Activated CD4-positive, alpha-beta T cell treated with anti-CD3 and anti-CD28 coated beads, Interleukin-2, amount 50 U/mL, for 24 hours (primary cell): ENCODE measurements at regions not wholly inside any gene's neighbourhood (a gene's known extent, or its start where the extent isn't known, plus 50 kb on each side); places are given as distances from the start of the nearest gene placed in this dataset.

Experiments used
- DNase-seq, 2 donors: peaks; one replicate each; pipeline ENCODE4 v3.0.0-alpha.2; 2020; ENCODE audit warnings: low read depth in 1 of 2, low spot score in 1 of 2

DNA sequence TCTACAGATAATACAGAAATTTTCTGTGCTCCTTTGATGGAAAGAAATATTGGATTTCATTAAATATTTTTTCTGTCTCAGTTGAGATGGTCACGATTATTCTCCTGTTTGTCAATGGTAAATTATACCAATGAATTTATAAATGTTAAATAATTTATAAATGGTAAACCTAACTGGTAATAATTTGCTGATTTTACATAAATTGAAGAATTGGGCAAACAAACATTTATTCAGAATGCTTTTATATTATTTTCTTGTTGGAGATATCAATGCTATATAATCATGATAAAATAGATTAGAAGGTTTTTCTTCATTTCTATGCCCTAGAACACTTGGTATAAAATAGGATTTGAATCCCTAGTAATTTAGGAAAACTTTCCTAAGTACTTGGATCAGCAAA lies 597.6 kb upstream of the IGFBP3 start:
- no peak for DNase-seq

GRCh38 chr7:46515844-46516590 lies 594.9 kb upstream of the IGFBP3 start:
- no peak for DNase-seq

GRCh38 chr7:46513447-46513848 lies 592.4 kb upstream of the IGFBP3 start:
- no peak for DNase-seq

DNA sequence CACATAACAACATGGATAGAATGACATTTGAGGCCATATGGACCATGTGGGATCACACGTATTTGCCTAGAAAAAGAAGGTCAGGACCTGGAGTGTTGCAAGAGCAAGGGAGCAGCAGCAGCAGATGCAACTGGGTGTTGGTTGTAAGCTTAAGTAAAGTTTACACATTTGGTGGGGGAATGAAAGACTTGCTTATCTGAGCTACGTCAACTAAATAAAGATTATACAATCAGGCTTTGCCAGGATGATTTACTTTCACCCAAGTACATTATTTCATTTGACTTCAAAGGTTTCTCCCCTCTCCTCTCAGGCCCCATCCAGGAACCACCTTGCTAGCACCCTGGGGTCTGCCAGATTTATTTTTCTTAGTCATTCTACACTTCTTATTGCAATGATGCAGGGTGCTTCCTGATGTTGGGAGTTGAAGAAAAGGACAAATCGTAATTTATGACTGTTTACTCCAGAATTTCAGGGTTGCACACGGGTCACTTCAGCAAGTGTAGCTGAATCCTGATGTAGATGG lies 591.9 kb upstream of the IGFBP3 start:
- no peak for DNase-seq

- DNase-seq, result no peak
Observed at GRCh38 chr7:46511442-46512215, 590.6 kb upstream of the IGFBP3 start.

DNA sequence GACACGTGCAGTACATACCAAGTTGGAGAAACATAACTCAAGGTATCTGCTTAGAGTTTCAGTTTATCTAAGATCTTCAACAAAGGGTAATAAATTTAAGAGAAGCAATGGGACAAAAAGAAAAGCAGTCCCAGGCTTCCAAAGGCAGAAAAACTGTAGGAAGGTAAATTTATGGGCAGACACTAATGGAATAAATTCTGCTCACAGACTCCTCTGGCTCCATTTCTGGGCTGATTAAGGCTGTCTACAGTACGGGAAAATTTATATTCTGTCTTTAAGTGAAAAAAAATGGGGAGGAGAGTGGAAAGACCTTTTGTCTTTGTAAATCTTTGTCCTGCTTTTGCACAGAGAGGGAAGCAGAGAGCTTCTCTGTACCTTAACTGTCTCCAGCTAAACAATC lies 587.5 kb upstream of the IGFBP3 start:
- DNase-seq, result no peak

DNA sequence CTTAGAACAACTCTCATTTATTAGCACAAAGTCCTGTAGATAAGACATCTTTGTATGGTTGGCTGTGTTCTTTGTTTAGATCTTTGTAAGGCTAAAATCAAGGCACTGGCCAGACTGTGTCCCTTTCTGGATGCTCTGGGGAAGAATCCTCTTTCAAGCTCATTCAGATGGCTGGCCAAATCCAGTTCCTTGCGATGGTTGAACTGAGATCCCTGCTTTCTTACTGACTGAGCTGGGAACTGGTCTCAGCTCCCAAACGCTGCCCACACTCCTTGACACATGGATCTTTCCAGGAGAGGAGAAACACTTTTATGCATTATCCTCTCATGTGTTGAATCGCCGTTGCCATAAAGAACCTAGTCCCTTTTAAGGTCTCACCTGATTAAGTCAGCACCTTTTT lies 586.5 kb upstream of the IGFBP3 start:
- DNase-seq, result no peak

DNA sequence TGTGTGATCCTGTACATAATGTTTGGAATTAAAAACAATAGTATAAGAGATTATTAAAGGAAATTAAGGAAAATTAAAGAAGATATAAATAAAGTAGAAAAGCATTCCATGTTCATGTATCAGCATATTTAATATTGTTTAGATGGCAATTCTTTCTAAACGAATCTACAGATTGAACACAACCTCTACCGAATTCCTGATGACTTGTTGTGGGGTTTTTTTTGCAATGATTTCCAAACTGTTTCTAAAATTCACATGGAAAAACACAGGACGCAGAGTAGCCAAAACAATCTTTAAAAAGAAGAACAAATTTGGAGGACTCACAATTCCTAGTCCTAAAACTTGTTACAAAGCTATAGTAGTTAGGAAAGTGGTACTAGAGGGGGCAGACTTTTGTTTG lies 573.4 kb upstream of the IGFBP3 start:
- DNase-seq, result no peak

DNA sequence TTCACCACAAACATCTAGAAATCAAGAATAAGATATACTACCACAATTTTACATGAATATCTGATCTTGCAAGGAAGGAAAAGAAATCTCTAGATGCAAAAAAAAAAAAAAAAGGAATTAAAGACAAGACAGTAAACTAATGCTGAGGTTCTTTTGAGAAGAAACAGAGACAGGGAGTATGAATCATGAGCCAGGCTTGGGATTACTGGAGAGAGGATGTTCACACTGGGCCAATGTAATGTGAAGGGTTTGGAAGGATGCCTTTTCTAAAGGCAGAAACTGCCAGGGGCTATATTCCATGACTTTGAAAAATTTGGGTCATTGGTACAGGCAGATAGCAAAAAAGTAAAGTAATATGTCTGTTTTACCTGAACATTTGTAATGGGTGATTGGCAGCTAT lies 573.0 kb upstream of the IGFBP3 start:
- no peak for DNase-seq

DNA sequence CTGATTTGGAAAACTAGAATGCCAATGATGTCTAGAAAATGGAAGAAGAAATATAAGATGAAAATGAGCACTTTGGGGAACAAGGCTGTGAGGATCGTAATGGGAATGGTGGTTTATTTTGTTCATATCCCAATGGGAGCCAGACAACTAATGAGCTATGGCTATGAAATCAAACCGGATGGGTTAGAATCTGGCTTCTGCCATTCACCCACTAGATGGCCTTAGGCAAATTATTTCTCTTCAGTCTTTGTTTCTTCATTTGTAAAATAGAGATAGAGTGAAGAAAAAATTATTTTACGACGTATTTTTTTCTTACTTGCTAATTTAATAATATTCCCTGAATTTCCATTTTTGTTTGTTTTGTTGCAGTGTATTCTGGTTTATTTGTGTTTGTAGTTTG lies 572.1 kb upstream of the IGFBP3 start:
- DNase-seq, result no peak

GRCh38 chr7:46492466-46492865 lies 571.4 kb upstream of the IGFBP3 start:
- DNase-seq, result no peak

- DNase-seq, result no peak
Observed at GRCh38 chr7:46490406-46490805, 569.3 kb upstream of the IGFBP3 start.

GRCh38 chr7:46489106-46489505 lies 568.0 kb upstream of the IGFBP3 start:
- DNase-seq, result no peak

DNA sequence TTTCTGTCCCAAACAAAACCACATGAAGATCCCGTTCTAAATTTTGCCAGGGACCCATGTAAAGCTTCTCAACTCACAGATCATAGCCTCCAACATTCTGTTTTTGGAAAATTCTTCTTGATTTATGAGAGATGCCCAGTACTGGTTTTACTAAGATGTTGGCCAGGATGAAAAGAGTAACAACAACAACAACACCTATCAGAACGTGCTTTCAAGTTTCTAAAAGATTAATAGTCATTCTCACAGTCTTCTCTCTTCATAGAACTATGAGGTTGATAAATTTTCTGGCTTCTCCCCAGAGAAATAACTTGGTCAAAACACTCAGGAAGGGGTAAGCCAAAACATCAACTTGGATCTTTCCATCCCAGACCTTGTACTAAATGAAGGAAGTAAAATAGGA lies 567.5 kb upstream of the IGFBP3 start:
- DNase-seq, result no peak

- no peak for DNase-seq
Observed at GRCh38 chr7:46486256-46487206, 565.5 kb upstream of the IGFBP3 start.

- no peak for DNase-seq
Observed at GRCh38 chr7:46485481-46486065, 564.5 kb upstream of the IGFBP3 start.

GRCh38 chr7:46484906-46485305 lies 563.8 kb upstream of the IGFBP3 start:
- no peak for DNase-seq

DNA sequence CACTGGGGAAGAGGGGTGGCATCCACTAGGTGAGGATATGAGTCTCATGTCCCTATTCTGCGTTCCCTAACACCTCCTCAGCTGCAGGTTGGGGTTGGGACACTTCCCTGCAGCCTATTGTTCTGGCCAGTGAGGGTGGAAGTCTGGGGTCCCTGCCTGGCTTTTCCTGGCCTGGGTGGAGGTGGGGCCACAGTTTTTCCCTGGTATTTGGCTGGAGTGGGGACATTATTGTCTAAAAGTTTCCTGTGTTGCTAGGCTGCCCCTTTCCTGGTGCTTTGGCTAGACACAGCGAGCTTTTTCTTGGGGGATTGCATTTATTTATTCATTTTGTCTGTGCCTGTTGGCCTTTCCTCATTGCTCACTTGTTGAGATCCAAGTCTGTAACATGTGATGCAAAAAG lies 559.5 kb upstream of the IGFBP3 start:
- no peak for DNase-seq

DNA sequence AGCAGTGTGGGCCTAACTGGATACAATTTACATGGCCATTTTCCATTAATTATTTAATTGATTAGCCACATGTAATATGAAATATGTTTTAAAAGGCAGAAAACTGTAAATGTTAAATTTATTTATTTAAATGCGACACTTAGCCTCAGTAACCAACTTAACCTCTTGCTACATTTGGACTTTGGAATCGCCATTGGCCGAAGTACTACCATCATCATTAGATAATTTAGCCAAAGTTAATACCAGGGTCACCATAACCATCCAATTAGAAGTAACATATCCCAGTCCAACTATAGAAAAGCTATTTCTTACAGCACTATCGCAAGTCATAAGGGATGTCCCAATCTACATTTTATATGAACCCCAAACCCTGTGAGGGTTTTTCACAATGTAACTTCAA lies 558.6 kb upstream of the IGFBP3 start:
- DNase-seq, result no peak

- DNase-seq, result no peak
Observed at GRCh38 chr7:46478046-46478445, 557.0 kb upstream of the IGFBP3 start.

GRCh38 chr7:46468753-46469356 lies 547.8 kb upstream of the IGFBP3 start:
- DNase-seq, result no peak
